WTC11 (cell line): ENCODE measurements at regions not wholly inside any gene's neighbourhood (a gene's known extent, or its start where the extent isn't known, plus 50 kb on each side); places are given as distances from the start of the nearest gene placed in this dataset.

Source experiments
- ATAC-seq: fragments of 200-7000 bp; cut with Tn5 transposase; 2 replicates; pipeline ENCODE4 v1.10.0; 2021; ENCODE audit warnings: mild to moderate bottlenecking, moderate library complexity
- CTCF ChIA-PET: fragments of 300-600 bp; sonication (Branson Sonifier 250); formaldehyde crosslinking; loops from one replicate; lab custom pipeline; 2021; ENCODE audit warnings: antibody characterized with exemption; lab: Charles Lee
- POLR2A ChIA-PET: fragments of 350-600 bp; sonication (Branson Sonifier 250); formaldehyde crosslinking; loops from one replicate; lab custom pipeline; 2021; ENCODE audit warnings: antibody characterized with exemption; lab: Charles Lee
- DNase-seq: peaks from one replicate; pipeline ENCODE4 v3.0.0; 2021; ENCODE audit warnings: low spot score
- H3K27ac Mint-ChIP-seq: 2 replicates; pipeline ENCODE4 v1.8.0; 2021; ENCODE audit warnings: mixed read lengths
- H3K27me3 Mint-ChIP-seq: 2 replicates; pipeline ENCODE4 v1.8.0; 2021; ENCODE audit warnings: low read depth, mild to moderate bottlenecking, moderate library complexity, mixed read lengths
- H3K36me3 Mint-ChIP-seq: 2 replicates; pipeline ENCODE4 v1.8.0; 2021; ENCODE audit warnings: mixed read lengths
- H3K4me1 Mint-ChIP-seq: 2 replicates; pipeline ENCODE4 v1.8.0; 2022; ENCODE audit warnings: mixed read lengths
- H3K4me3 Mint-ChIP-seq: 2 replicates; pipeline ENCODE4 v1.8.0; 2021; ENCODE audit warnings: mild to moderate bottlenecking, moderate library complexity, mixed read lengths
- H3K9me3 Mint-ChIP-seq: 2 replicates; pipeline ENCODE4 v1.8.0; 2021; ENCODE audit warnings: mixed read lengths
- CBFB ChIP-seq: sonication (generic); formaldehyde crosslinking; IDR thresholded peaks from 2 replicates; pipeline ENCODE4 v1.8.1; 2022; ENCODE audit warnings: mild to moderate bottlenecking, low read depth, missing genetic modification reagents
- CREM ChIP-seq: sonication (generic); formaldehyde crosslinking; IDR thresholded peaks from 2 replicates; pipeline ENCODE4 v1.8.1; 2022; ENCODE audit warnings: mild to moderate bottlenecking, missing genetic modification reagents, moderate library complexity
- ELF4 ChIP-seq: sonication (generic); formaldehyde crosslinking; IDR thresholded peaks from 2 replicates; pipeline ENCODE4 v1.8.1; 2022; ENCODE audit warnings: low read depth, mild to moderate bottlenecking, moderate library complexity, missing genetic modification reagents
- FOXK1 ChIP-seq: sonication (generic); formaldehyde crosslinking; IDR thresholded peaks from 2 replicates; pipeline ENCODE4 v1.8.0; 2022; ENCODE audit warnings: mild to moderate bottlenecking, moderate library complexity, missing genetic modification reagents
- GABPB1 ChIP-seq: sonication (generic); formaldehyde crosslinking; IDR thresholded peaks from 2 replicates; pipeline ENCODE4 v1.8.1; 2023; ENCODE audit warnings: mild to moderate bottlenecking, missing genetic modification reagents
- GRHL2 ChIP-seq: fragments of 250-450 bp; sonication (Bioruptor Pico); IDR thresholded peaks from 2 replicates; pipeline ENCODE4 v1.8.0; 2022; ENCODE audit warnings: mild to moderate bottlenecking, moderate library complexity; ENCODE audit not compliant: insufficient replicate concordance, severe bottlenecking
- MYBL2 ChIP-seq: sonication (generic); formaldehyde crosslinking; IDR thresholded peaks from 2 replicates; pipeline ENCODE4 v1.8.1; 2023; ENCODE audit warnings: mild to moderate bottlenecking, moderate library complexity, missing genetic modification reagents
- NFE2L1 ChIP-seq: sonication (generic); formaldehyde crosslinking; IDR thresholded peaks from 2 replicates; pipeline ENCODE4 v1.8.1; 2023; ENCODE audit warnings: missing genetic modification reagents
- NFYB ChIP-seq: sonication (generic); formaldehyde crosslinking; conservative IDR thresholded peaks from 2 replicates; pipeline ENCODE4 v1.8.0; 2022; ENCODE audit warnings: low read depth, missing genetic modification reagents
- PRRX2 ChIP-seq: fragments of 250-450 bp; sonication (Bioruptor Pico); IDR thresholded peaks from 2 replicates; pipeline ENCODE4 v1.8.0; 2021; ENCODE audit warnings: mild to moderate bottlenecking
- SMAD4 ChIP-seq: sonication (generic); formaldehyde crosslinking; IDR thresholded peaks from 2 replicates; pipeline ENCODE4 v1.8.0; 2022; ENCODE audit warnings: mild to moderate bottlenecking, missing genetic modification reagents
- TP53 ChIP-seq: sonication (generic); formaldehyde crosslinking; IDR thresholded peaks from 2 replicates; pipeline ENCODE4 v1.8.1; 2023; ENCODE audit warnings: mild to moderate bottlenecking, missing genetic modification reagents
- ZBTB21 ChIP-seq: sonication (generic); formaldehyde crosslinking; IDR thresholded peaks from 2 replicates; pipeline ENCODE4 v1.8.1; 2023; ENCODE audit warnings: mild to moderate bottlenecking, missing genetic modification reagents, borderline replicate concordance
- ZNF219 ChIP-seq: sonication (generic); formaldehyde crosslinking; IDR thresholded peaks from 2 replicates; pipeline ENCODE4 v1.8.0; 2023; ENCODE audit warnings: missing genetic modification reagents, mild to moderate bottlenecking, borderline replicate concordance
- ZNF416 ChIP-seq: fragments of 250-450 bp; sonication (Bioruptor Pico); IDR thresholded peaks from 2 replicates; pipeline ENCODE4 v1.9.0; 2021; ENCODE audit warnings: mild to moderate bottlenecking, inconsistent platforms
- TF ChIP-seq, protein P1 (sequence below): fragments of 250-450 bp; sonication (Bioruptor Pico); IDR thresholded peaks from 2 replicates; pipeline ENCODE4 v1.8.0; 2021; ENCODE audit warnings: mild to moderate bottlenecking
- TF ChIP-seq, protein P2 (sequence below): sonication (generic); formaldehyde crosslinking; IDR thresholded peaks from 2 replicates; pipeline ENCODE4 v1.8.1; 2022; ENCODE audit warnings: missing genetic modification reagents, borderline replicate concordance
- TF ChIP-seq, protein P3 (sequence below): sonication (generic); formaldehyde crosslinking; IDR thresholded peaks from 2 replicates; pipeline ENCODE4 v1.8.1; 2023; ENCODE audit warnings: mild to moderate bottlenecking, missing genetic modification reagents, moderate library complexity
- TF ChIP-seq, protein P4 (sequence below): sonication (generic); formaldehyde crosslinking; IDR thresholded peaks from 2 replicates; pipeline ENCODE4 v1.8.0; 2023; ENCODE audit warnings: mild to moderate bottlenecking, missing genetic modification reagents
- TF ChIP-seq, protein P5 (sequence below): sonication (generic); formaldehyde crosslinking; IDR thresholded peaks from 2 replicates; pipeline ENCODE4 v1.8.1; 2022; ENCODE audit warnings: low read depth, mild to moderate bottlenecking, moderate library complexity, missing genetic modification reagents, borderline replicate concordance
- TF ChIP-seq, protein P6 (sequence below): fragments of 250-450 bp; sonication (Bioruptor Pico); conservative IDR thresholded peaks from 2 replicates; pipeline ENCODE4 v1.9.0; 2021; ENCODE audit warnings: mild to moderate bottlenecking
- TF ChIP-seq, protein P7 (sequence below): sonication (generic); formaldehyde crosslinking; IDR thresholded peaks from 2 replicates; pipeline ENCODE4 v1.8.0; 2023; ENCODE audit warnings: missing genetic modification reagents

DNA sequence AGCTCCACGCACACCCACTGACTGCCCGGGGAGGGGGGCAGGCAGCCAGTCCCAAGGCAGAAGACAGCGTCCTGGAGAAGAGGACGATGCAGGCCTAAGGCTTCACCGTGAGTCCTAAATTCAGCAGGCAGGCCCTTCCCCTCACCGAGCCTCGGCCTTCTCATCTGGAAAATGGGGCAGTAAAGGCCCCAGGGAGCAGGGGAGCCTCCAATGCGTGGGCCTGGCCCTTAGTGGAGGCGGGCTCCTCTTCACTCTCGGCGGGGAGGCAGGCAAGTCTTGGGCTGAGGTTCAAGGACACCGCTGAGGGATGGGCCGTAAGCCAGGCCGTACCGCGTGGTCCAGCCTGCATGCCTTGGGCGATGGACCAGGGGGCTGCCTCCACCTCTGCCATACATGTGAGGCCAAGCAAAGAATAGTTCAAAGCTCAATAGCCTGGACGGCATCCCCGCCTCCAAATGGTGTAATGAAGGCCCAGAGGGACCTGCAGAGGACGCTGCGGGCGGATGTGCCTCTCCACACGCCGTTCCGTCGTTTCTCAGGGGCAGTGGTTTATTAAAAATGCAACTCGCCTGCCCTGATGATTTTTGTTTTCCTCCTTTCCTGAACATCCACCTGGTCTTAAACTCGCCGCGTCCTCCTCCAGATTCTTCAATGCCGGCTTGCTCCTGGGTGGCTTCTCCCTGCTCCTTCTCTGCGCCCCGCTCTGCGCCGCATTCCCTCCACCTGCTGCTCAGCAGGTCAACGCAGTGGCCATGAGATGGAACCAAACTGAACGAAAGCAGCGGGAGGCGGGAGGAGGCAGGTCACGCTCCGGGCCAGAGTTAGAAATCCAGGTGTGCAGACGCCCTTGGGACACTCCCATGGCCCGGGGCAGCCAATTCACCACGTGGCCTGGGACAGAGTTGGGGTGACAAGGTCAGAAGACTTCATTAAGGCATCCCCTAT lies 627.8 kb downstream of the TBC1D22A start (continued):
- TF ChIP-seq, protein P1, sequence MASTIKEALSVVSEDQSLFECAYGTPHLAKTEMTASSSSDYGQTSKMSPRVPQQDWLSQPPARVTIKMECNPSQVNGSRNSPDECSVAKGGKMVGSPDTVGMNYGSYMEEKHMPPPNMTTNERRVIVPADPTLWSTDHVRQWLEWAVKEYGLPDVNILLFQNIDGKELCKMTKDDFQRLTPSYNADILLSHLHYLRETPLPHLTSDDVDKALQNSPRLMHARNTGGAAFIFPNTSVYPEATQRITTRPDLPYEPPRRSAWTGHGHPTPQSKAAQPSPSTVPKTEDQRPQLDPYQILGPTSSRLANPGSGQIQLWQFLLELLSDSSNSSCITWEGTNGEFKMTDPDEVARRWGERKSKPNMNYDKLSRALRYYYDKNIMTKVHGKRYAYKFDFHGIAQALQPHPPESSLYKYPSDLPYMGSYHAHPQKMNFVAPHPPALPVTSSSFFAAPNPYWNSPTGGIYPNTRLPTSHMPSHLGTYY (CRISPR knock-in tag), result no peak
- no peak for TF ChIP-seq NFE2L1 (CRISPR knock-in tag)
- no peak for TF ChIP-seq NFYB
- TF ChIP-seq PRRX2, result no peak
- TF ChIP-seq ZBTB21, result no peak
- no peak for TF ChIP-seq GRHL2
- TF ChIP-seq, protein P2, sequence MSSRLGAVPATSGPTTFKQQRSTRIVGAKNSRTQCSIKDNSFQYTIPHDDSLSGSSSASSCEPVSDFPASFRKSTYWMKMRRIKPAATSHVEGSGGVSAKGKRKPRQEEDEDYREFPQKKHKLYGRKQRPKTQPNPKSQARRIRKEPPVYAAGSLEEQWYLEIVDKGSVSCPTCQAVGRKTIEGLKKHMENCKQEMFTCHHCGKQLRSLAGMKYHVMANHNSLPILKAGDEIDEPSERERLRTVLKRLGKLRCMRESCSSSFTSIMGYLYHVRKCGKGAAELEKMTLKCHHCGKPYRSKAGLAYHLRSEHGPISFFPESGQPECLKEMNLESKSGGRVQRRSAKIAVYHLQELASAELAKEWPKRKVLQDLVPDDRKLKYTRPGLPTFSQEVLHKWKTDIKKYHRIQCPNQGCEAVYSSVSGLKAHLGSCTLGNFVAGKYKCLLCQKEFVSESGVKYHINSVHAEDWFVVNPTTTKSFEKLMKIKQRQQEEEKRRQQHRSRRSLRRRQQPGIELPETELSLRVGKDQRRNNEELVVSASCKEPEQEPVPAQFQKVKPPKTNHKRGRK (CRISPR knock-in tag), result no peak
- TF ChIP-seq MYBL2 (CRISPR knock-in tag), result no peak
- no peak for TF ChIP-seq ZNF219 (CRISPR knock-in tag)
- no peak for TF ChIP-seq GABPB1
- TF ChIP-seq ELF4 (CRISPR knock-in tag), result no peak

DNA sequence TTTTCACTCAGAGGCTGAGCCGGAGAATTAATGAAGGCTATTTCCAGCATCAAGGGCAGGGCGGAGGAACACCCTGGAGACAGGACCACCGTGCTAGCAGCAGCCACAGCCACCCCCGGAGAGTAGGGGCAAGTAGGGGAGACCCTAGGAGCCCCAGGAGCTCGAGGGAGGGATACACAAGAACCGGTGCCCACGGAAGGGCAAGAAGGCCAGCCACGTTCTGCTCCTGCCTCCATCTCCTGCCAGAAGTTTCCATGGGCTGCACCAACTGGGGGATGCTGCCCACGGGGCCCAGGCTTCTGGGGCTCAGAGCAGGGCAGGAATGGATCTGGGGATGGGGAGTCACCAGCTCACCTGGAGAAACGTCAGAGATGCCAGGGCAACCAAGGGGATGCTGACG lies 626.8 kb downstream of the TBC1D22A start:
- CTCF ChIA-PET, result no interaction called here
- no peaks in the 10 kb centered on the region for H3K4me1 Mint-ChIP-seq
- H3K36me3 Mint-ChIP-seq, result no peaks in the 10 kb centered on the region
- DNase-seq (no peak), ATAC-seq (no peak)
- H3K27ac Mint-ChIP-seq, result no peak overlapping the region
- no peaks in the 10 kb centered on the region; the same call in none of the 2 replicates for H3K27me3 Mint-ChIP-seq
- POLR2A ChIA-PET, result no interaction called here
- H3K4me3 Mint-ChIP-seq, result no peak overlapping the region
- H3K9me3 Mint-ChIP-seq, result peaks cover 2% of the 10 kb centered on the region
- TF ChIP-seq CBFB (CRISPR knock-in tag), result no peak
- no peak for TF ChIP-seq SMAD4 (CRISPR knock-in tag)
- TF ChIP-seq, protein P3, sequence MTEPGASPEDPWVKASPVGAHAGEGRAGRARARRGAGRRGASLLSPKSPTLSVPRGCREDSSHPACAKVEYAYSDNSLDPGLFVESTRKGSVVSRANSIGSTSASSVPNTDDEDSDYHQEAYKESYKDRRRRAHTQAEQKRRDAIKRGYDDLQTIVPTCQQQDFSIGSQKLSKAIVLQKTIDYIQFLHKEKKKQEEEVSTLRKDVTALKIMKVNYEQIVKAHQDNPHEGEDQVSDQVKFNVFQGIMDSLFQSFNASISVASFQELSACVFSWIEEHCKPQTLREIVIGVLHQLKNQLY, result no peak
- no peak for TF ChIP-seq FOXK1
- TF ChIP-seq NFE2L1 (CRISPR knock-in tag), result no peak
- TF ChIP-seq, protein P4, sequence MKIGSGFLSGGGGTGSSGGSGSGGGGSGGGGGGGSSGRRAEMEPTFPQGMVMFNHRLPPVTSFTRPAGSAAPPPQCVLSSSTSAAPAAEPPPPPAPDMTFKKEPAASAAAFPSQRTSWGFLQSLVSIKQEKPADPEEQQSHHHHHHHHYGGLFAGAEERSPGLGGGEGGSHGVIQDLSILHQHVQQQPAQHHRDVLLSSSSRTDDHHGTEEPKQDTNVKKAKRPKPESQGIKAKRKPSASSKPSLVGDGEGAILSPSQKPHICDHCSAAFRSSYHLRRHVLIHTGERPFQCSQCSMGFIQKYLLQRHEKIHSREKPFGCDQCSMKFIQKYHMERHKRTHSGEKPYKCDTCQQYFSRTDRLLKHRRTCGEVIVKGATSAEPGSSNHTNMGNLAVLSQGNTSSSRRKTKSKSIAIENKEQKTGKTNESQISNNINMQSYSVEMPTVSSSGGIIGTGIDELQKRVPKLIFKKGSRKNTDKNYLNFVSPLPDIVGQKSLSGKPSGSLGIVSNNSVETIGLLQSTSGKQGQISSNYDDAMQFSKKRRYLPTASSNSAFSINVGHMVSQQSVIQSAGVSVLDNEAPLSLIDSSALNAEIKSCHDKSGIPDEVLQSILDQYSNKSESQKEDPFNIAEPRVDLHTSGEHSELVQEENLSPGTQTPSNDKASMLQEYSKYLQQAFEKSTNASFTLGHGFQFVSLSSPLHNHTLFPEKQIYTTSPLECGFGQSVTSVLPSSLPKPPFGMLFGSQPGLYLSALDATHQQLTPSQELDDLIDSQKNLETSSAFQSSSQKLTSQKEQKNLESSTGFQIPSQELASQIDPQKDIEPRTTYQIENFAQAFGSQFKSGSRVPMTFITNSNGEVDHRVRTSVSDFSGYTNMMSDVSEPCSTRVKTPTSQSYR (CRISPR knock-in tag), result no peak
- TF ChIP-seq, protein P2 (CRISPR knock-in tag), result no peak
- TF ChIP-seq, protein P5, sequence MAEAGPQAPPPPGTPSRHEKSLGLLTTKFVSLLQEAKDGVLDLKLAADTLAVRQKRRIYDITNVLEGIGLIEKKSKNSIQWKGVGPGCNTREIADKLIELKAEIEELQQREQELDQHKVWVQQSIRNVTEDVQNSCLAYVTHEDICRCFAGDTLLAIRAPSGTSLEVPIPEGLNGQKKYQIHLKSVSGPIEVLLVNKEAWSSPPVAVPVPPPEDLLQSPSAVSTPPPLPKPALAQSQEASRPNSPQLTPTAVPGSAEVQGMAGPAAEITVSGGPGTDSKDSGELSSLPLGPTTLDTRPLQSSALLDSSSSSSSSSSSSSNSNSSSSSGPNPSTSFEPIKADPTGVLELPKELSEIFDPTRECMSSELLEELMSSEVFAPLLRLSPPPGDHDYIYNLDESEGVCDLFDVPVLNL (CRISPR knock-in tag), result no peak
- TF ChIP-seq, protein P6, sequence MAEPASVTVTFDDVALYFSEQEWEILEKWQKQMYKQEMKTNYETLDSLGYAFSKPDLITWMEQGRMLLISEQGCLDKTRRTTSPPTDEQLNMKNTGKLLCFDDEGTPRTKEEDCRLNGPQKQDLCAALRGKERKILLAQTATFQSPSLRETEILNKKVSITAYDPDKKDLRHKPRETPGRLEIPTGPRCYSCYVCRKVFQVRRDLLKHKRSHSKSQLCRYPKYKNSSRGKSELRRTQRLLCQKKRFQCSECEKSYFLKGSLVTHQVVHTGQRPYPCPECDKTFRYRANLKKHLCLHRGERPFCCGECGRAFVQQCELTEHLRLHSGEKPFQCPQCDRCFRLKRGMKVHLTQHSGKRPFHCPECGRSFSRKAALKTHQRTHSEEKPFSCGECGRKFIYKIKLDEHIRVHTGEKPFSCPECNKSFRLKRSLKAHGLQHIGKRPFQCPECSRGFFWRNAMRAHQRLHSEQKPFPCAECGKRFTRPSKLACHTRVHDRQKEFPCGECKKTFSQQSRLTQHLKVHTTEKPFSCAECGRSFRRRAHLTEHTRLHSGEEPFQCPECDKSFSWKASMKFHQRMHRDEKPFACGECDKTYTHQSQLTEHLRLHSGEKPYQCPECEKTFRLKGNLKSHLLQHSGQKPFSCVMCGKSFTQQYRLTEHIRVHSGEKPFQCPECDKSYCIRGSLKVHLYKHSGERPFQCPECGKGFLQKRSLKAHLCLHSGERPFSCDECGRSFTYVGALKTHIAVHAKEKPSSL (CRISPR knock-in tag), result no peak
- no peak for TF ChIP-seq ZNF416 (CRISPR knock-in tag)
- no peak for TF ChIP-seq CREM (CRISPR knock-in tag)
- TF ChIP-seq, protein P7, sequence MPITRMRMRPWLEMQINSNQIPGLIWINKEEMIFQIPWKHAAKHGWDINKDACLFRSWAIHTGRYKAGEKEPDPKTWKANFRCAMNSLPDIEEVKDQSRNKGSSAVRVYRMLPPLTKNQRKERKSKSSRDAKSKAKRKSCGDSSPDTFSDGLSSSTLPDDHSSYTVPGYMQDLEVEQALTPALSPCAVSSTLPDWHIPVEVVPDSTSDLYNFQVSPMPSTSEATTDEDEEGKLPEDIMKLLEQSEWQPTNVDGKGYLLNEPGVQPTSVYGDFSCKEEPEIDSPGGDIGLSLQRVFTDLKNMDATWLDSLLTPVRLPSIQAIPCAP (CRISPR knock-in tag), result no peak
- TF ChIP-seq TP53 (CRISPR knock-in tag), result no peak
